Transverse colon (tissue), 3 donors: ENCODE measurements at regions not wholly inside any gene's neighbourhood (a gene's known extent, or its start where the extent isn't known, plus 50 kb on each side); places are given as distances from the start of the nearest gene placed in this dataset.

Source experiments
- CTCF ChIP-seq, 5 experiments: fragments of 200-600 bp in 3 of 5; fragments of 450-650 bp in 2 of 5; sonication (generic) in 3 of 5; IDR thresholded peaks; 1 replicate in 2 of 5; 2 replicates in 3 of 5; pipeline ENCODE4 v1.5.1; 2016 to 2017; ENCODE audit warnings: antibody characterized with exemption in 5 of 5, inconsistent platforms in 3 of 5, mild to moderate bottlenecking in 2 of 5, moderate library complexity in 1 of 5
- POLR2A ChIP-seq: fragments of 450-650 bp; IDR thresholded peaks from one replicate; pipeline ENCODE4 v1.6.1; 2016; ENCODE audit warnings: antibody characterized with exemption, mild to moderate bottlenecking, moderate library complexity

- TF ChIP-seq POLR2A (no peak), CTCF (IDR thresholded peaks at IDR 0.05) (no peak)
Measured at GRCh38 chr5:2276101-2276500, 393.4 kb upstream of the IRX4 start.
